GM21786 (cell line): ENCODE measurements at regions not wholly inside any gene's neighbourhood (a gene's known extent, or its start where the extent isn't known, plus 50 kb on each side); places are given as distances from the start of the nearest gene placed in this dataset.
A peak's percentile ranks its signal among the peaks of the same experiment; 100 is the strongest.

Experiments
- ATAC-seq: cut with Tn5 transposase; IDR thresholded peaks from one replicate; pipeline ENCODE4 v1.9.1; 2021; ENCODE audit not compliant: unreplicated experiment

DNA sequence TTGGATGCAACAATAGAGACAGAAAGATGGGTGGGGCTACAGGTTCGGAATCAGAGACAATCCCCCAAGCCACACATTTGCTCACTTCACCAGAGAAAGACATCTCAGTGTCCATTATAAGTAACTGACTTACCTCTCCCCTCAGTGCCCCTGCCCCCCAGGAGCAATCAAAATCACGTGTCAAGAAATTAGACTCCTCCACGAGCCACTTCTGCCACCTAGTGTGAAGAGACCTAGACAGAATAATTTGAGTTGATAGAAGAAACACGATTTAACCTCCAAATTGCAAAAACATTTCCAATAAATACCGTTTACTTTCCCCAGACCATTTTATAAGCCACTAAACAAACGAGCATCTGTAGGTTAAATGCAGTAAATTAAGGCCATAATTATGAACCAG is 123.2 kb downstream of the SLC30A10 start:
- ATAC-seq: no peak

DNA sequence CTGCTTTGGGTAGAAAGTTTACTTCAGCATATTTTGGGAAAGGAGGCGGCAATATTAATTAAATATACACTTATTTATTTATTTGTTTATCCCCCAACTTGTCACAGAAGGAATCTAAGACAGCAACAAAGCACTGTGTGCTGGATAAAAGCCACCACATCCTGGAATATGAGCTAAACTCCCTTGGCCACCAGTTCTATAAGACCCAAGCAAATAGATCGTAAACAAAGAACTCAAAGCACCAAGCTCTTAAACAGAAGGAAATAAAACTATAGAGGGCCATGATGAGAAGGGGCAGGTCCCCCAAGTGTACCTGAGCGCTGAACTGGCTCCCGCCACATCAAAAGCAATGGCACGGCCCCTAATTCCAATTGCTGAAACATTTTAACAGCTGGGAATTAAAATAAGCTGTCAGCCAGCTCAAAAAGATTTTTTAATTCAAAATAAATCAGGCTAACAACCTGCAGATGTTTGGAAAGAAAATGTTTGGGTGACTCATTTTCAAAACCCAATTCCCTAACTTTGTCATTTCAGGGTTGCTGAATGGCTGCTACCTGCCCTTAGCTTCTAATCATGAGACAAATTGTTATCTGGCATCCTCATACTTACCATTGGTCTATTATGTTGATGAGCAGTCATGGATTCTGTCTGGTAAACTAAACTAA is 127.1 kb downstream of the SLC30A10 start:
- ATAC-seq: no peak

DNA sequence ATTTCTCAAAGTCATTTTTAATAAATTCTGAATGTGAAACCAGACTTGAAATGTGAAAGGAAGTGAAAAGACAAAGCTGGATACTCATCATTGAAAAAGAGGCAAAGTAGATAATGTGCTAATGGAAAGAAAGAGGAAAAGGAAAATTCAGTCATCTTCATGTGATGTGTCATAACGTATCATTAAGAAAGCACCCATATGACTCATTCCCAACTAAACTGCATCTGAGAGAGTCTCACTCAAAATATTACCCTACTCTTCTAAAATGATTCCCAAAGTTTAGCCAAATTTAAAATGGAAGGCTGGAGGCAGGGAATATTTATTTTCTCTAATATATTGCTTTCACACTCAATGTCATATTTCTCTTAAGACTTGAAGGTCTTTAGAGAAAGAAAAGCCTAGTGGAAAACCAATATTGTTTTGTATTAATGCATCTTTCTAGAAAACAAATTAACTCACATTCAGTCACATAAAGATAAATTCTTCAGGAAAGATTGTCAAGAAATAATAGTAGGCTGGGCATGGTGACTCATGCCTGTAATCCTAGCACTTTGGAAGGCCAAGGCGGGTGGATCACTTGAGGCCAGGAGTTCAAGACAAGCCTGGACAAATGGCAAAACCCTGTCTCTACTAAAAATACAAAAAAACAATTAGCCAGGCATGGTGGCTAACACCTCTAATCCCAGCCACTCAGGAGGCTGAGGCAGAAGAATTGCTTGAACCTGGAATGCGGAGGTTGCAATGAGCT is 129.9 kb downstream of the SLC30A10 start:
- ATAC-seq: no peak

DNA sequence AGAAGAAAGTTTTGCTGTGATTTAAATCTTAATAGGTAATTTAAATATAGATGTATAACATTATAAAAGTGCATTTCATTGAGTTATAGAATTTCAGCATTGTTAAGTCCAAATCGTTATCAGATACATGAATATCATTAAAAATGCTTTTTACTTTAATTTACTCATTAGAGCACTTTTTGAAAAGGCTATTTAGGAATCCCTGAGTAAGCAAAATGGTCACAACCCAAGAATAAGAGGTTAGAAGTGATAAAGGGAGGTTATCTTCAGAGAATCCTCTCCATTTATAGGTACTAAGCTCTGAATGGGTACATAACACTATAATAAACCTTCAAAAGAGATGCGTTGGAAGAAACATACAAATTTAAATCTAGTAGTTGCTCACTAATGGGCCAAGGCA is 130.7 kb downstream of the SLC30A10 start:
- ATAC-seq: no peak

DNA sequence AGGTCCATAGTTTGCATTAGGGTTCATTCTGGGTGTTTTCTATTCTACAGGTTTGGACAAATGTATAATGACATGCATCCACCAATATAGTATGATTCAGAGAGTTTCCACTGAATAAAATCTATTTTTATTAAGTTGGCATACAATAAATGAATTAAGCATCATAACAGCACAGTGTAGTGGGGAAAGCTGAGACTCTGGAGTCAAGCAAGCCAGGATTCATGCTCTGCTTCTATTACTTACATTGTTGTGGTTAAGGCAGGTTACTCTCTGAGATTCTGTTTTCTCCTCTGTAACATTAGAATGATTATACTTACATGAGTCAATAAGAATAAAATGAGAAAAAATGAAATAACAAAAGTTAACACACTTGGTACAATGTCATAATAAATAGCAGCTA is 131.3 kb downstream of the SLC30A10 start:
- no peak for ATAC-seq

DNA sequence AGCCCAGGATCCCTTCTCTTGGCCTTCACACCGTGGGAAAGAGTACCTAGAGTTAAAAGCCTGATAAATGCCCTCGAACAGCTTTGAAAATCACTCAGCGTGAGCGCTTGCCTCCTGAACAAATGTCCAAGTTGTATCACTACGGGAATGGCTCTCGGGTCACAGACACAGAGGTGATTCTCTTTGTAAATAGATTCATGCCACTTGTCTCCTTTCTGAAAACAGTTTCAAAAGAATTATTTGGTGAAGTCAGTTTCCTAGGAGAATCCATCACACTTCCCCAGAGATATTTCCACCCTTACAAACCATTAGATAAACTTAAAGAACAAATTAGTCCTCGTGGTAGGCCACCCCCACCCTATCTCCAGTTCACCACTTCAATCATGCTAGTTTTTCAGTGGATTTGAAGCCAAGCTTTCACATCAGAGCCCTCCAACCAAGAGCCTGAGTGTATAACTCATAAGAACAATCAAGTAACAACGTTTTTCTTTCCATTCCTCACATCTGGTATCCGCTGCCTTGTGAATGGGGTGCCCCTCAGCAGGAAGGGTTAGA is 132.9 kb downstream of the SLC30A10 start:
- ATAC-seq: no peak

DNA sequence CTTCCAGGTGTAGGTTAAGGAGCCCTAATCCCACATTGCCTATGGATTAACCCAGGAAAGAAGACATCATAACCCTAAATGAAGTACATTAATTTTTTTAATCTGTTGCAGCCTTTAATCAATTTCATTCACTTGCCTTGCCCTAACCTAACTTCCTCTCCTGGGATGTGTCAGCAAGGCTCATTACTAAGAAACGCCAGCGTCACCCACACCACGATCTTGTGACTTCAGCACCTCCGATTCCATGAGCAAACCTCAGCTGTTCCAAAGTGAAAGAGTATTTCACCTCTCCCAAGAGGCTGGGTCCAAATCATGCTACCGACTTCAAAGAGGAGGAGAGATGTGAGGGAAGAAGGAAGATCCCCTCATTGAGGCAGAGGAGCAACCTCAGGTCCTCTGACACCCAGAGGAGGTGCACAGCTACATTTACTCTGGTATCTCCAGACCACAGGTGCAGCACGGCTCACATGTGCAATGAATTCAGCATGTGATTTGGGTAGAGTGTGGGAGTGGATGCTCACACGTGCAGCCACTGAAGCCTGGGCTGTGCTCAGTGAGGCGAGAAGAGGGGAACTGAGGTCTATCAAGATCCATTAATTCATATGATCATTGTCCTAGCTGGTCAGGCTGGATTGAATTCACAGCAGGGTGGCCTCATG is 134.1 kb downstream of the SLC30A10 start:
- peak; percentile 51 for ATAC-seq

DNA sequence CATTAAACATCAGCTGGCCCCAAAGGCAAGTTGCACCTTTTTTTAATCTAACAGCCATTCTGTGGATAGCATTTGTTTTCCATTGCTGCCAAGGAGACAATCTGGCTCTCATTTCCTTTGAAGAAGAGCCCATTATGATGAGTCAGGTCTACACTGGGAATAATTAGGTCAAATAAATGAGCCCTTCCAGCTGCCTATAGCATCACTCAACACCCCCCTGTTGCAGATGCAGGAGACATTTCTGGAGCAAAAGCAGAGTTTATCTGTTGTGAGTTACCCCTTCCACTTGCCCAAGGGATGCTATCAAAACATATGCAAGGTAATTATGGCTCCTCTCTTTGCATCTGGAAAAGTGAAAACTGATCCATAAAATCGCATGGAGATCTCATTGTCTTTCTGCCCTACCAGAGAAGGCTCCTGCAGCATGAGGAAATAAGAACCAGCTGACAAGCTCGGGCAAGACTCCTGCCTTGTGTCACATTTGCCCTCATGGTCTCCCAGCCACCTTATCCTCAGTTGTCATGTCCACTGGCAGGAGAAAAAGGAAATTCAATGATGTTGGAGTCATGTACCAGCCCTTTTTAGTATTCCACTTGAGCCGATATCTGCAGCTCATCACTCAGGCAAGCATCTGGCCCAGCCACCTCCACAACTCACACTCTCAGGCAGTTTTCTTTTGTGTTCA is 135.9 kb downstream of the SLC30A10 start:
- no peak for ATAC-seq

DNA sequence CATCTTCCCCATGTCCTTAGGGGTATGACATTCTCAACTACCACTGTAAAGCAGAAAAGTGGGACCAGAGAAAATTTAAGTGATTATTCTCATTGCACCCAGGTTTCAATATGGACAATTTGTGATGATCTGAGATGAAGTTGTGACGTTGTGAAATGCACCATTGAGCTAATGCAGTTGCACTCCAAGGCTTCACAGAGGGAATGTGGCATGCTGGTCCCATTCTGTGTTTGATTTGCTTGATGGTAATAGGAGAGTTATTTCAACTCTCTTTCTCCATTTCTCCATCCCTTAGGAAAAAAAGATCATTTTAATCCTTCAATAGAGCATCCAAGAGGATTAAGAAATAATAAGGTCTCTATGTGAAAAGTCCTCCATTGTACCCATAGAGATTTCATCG is 136.6 kb downstream of the SLC30A10 start:
- no peak for ATAC-seq

DNA sequence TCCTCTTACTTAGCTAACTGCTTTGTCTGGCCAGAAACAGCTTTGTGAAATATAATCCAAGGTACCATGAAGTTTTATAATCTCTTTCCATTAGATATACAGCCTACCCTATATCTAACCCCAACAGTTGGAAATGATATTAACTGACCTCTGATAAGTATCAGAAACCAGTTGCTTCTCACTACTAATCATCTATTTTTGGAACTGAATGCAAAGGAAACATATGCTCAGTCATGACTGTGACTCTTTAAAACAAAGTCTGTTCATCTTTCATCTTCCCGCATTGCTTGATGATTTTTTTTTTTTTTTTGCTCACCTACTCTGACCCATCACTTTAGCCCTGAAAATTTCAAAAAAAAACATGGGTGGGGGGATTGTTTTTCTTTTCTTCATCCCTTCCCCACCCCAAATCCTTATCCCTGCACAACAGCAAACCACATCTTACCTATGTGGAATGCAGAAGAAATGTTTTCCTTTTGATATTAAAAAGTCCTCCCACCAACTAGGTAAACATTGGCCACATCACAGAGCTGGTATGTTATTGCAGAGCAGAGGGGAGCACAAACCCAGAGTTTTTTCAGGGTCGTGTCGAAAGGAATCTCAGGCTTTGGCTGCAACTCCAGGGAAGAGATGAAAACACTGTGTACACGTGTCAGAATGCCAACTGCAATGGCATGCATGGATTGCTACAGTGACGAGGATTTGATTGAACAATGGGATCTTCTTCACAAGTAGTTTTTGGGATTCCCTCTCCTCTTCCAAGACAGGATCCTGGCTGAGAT is 137.3 kb downstream of the SLC30A10 start:
- no peak for ATAC-seq

DNA sequence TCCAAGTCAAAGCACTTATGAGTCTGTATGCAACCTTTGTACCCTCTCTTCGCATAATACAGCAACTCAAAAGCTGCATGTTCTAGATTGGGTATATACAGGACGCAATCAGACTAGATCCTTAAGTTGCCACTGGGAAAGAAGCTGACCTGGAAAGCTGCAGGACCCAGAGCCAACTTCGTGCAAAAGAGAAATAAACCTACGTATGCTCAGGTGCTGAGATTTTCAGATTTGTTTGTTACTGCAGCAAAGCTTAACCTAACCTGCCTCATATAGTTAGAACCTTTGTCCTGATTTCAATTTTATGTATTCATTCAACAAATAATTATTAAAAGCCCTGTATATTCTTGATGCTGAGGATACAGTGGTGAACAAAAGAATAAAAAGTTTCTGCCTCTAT is 139.7 kb downstream of the SLC30A10 start:
- no peak for ATAC-seq

DNA sequence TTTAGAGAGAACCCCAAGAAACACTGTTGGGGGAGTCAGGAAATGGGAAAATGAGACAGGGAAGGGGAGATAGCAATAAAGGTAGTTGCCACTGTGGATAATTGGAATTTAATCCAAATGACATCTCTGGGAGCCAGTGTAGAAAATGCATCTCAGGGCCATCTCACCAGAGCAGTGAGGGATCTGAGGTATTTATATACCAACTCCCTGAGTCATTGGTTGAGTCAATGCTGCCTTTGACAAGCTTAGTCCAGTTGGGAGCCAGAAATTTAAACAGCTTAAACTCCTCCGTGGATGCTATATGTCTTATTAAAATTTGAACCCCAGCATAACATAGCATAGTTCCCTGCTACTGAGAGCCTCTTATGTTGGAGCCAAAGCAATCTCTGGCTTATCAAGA is 140.3 kb downstream of the SLC30A10 start:
- ATAC-seq: no peak

DNA sequence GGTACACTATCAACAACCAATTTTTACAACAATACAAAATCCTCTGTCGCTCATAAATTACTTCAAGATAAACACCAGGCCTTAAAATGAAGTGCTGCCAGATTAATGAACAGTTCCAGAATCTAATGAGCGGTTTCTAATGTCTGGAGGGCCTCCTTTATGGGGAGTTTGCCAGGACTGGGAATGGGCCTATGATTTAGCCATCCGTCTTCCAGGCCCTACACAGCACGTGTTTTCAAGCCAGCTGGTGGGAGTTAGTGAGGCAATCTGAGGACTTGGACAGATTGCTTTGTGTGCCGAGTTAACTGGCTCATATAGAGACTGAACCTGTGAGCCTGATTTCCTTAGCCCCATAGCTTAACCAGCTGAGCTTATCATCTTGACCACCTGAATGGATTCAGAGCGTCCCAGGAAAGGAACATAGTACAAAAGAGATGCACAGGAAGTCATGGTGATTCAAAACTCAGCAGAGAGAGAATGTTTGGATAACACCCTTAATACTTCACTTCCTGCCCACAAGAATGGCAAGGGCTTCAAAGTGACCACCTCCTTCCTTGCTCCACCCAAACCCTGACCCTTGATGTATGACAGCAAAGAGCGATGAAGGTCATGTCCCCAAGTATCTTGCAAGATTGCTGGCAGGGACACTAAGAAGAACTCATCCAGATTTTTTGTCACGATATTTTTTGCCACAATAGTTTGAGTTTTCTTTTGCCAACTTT is 143.5 kb downstream of the SLC30A10 start:
- no peak for ATAC-seq

DNA sequence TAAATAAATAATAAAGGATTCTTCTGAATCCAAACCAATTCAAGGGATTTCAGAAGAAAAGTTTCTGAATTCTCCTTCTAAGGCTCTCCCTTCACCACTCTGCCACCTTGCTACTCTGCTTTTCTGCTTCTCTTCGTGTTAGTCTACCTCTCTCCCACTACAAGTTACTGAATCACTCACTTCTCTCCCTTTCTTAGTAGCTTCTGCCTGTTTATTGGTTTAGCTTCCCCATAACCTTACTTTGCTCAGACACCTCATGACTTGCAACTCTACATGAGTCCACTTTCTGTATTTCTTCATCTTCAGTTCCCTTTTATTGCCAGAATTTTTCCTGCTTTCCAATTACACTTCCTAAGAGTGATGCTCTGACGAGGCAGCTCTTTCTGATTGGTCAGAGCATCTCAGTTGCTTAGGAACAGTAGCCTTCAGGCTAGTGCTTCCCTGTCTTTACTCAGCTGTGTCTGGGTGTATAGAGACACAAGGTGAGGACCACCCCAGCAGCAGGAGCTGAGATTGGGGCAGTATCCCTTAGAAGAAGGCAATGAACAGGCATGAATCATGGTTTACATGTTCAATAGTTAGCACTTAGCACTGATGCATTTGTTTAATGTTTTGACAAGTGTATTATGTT is 144.6 kb downstream of the SLC30A10 start:
- no peak for ATAC-seq

DNA sequence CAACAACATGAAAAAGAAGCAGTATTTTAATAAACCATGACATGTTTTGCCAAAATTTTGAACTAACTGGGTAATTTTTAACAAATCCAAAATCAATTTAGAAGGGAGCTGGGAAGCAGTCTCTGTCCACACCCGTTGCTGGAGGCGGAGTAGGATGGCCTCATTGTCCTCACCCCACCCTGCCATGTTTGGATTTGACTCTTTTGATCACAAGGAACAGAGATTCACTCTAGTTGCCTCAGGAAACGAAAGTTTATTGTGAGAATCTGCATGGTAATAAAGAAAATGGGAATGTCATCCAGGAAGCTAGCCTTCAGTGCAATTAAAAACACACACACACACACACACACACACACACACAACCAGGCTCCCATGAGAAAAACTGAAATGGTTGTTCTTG is 145.4 kb downstream of the SLC30A10 start:
- no peak for ATAC-seq

DNA sequence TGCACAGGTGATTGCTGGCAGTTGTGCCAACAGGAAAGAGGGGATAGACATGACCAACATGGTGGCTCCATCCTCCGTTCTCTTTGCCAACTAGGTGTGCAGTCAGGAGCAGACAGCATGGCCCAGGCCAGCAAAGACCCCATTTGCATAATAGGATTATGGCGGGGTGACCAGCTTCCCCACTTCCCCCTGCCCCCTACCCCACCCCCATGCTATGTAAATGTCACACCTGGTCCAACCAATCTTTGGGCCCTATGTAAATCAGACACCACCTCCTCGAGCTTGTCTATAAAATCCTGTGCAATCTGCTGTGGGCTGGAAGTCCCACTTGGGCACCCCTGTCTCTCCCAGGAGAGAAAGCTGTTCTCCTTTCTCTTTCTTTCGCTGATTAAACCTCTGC is 146.0 kb downstream of the SLC30A10 start:
- no peak for ATAC-seq

DNA sequence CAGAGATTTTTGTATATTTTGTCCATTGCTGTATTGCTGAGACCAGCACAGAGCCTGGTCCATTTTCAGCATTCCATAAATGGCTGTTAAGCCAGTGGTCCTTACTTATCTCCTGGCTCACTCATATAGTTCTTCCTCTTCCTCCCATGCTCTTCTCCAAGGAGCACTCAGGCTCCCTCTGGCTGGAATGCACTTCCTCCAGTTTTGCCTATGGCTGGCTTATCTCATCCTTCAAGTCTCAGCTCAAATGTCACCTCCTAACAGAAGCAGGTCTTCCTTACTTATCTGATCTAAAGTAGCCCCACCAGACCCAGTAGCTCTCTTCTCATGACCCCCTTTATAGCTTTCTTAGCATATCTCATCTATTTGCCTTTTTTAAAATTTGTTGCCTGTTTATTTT is 146.9 kb downstream of the SLC30A10 start:
- no peak for ATAC-seq

DNA sequence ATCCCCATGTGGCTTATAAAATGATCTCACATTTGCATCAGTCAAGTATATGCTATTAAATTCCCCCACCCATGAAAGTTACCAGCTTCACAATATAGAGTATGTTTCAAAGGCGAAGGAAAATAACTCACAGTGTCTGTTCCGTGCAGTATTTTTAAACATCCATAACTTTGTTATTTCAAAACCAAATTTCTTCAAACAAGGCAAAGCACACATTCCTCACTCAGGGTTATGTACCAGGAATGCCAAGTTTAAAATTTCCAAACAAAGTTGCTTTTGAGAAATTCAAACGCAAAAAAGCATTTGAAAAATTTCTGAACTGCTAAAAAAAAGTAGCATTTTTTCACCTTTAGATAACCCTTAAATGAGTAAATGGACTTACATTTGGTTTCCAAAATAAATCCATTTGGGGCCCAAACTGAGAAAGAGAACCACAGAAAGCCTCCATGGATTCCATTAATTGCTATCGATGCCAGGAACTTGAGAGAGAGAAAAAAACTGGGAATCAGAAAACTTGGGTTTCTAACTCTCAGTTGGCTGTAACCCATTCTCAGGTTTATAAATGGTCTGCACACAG is 149.5 kb downstream of the SLC30A10 start:
- no peak for ATAC-seq

DNA sequence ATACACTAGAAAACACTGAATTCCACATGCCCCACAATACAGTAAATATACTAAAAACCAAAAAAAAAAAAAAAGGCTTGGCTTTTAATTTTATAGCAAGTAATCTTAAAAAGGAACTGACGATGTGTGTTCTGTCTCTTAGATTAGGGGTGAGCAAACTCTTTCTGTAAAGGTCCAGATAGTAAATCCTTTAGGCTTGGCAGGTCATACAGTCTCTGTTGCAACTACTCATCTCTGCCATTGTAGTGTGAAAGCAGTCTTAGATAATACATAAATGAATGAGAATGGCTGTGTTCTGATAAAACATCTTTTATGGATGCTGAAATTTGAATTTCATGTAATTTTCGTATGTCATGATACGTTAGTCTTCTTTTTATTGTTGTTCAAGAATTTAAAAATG is 150.2 kb downstream of the SLC30A10 start:
- no peak for ATAC-seq
